UCSD-AML1 (cell line): ENCODE measurements at regions not wholly inside any gene's neighbourhood (a gene's known extent, or its start where the extent isn't known, plus 50 kb on each side); places are given as distances from the start of the nearest gene placed in this dataset.

Experiments
- DNase-seq: peaks from one replicate; lab custom pipeline; 2025; ENCODE audit not compliant: unreplicated experiment; lab: John Stamatoyannopoulos, UW

- peak; percentile 78 for DNase-seq
Observed at GRCh38 chr14:104436047-104436591, 143.4 kb upstream of the C14orf180 start.

DNA sequence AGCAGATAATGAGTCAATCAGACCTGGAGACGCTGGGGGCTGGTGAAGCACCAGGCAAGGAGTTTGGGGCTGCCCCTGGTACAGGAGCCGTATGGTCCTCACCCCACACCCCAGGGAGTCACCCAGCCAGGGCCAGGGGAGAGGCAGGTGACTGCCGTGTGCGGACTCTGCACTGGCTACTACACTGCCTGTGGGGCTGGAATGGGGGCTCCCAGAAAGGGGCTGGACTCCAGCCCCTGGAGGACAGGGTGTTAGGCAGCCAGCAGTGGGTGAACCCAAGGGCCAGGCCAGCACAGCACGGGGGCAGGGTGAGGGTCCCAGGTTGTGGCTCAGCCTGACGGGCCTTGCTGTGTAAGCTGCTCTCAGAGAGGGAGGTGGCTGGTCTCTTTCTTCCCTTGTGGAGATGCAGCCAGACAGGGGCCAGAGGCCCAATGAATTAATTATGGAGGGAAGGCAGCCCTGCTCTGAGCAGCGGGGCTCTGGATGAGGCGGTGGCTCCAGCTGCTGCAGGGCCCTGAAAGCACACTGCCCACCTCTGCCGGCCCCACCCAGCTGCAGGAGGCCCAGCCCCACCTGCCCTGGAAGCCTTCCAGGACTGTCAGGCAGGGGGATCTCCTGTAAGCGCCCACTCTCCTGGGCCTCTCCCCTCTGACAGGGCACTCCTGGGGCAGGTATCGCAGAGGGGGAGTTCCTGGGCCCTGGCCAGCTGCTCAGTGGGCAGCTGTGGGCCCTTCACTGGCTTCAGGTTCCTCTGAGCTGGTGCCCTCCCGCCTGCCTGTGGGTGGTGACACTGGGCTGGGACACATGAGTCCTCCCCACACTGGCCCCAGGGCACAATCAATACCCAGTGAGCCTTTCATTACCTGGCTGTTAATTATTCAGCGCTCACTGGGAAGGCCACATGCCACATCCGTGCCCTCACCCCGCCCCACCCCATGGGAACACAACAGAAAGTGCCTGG, 142.5 kb upstream of the C14orf180 start:
- DNase-seq: no peak

GRCh38 chr14:104437703-104438102, 141.9 kb upstream of the C14orf180 start:
- no peak for DNase-seq

DNA sequence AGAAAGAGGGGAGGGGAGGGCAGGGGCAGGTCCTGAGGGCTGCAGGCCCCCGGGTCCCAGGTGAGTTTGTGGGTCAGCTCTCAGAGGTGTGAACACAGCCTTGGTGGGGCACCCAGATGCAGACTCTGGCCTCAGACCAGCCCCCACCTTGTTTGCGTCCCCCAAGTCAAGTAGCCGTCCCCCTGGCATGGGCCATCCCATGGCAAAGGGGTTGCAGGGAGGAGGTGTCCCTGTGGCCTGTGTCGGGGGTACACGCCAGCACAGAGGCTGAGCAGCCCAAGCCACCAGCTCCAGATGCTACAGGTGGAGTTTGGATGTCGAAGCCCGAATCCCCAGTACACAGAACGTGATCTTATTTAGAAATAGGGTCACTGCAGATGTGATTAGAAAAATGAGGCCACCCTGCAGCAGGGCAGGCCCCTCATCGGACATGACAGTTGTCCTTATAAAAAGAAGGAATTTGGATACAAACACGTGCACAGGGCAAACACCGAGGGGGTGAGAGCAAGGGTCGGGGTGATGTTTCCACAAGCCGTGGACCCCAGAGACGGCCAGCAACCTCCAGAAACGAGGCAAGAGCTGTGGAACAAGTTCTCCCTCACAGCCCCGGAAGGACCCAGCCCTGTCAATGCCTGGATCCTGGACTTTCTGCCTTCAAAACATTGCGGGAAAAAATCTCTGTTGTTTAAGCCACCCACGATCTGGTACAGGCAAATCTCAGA, 141.2 kb upstream of the C14orf180 start:
- DNase-seq: no peak

DNA sequence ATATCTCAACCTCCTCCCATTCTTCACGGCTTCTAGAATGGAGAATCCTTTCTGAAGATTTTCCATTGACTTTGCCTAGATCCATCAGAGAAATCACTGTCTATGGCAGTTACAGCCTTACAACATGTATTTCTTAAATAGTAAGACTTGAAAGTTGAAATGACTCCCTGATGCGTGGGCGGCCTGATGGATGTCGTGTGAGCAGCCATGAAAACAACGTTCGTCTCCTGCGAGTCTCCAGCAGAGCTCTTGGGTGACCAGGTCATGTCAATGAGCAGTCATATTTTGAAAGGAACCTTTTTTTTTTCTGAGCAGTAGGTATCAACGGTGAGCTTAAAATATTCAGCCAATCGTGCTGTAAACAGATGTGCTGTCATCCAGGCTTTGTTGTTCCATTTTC, 139.9 kb upstream of the C14orf180 start:
- DNase-seq: no peak

GRCh38 chr14:104440297-104440956, 139.1 kb upstream of the C14orf180 start:
- DNase-seq: no peak

GRCh38 chr14:104441275-104442106, 138.1 kb upstream of the C14orf180 start:
- DNase-seq: no peak

DNA sequence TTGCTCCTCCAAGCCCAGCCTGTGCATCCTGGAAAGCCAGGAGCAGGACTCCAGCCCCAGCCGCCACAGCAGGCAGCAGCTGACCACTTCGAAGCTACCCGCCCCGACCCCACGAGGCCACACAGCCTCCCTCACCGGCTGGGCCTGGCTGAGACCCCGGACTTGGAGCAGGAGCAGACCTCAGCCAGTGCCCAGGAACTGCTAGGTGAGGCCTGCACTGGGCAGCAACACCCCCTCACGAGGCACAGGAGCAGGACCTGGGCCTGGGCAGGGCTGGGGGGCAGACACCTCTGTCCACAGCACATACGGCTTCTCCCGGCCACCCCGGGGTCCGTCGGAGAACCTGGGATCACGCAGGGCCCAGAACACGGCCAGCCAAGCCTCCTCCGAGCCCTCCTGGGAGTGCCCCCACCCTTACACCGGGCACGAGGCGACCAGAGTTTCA, 137.4 kb upstream of the C14orf180 start:
- no peak for DNase-seq

DNA sequence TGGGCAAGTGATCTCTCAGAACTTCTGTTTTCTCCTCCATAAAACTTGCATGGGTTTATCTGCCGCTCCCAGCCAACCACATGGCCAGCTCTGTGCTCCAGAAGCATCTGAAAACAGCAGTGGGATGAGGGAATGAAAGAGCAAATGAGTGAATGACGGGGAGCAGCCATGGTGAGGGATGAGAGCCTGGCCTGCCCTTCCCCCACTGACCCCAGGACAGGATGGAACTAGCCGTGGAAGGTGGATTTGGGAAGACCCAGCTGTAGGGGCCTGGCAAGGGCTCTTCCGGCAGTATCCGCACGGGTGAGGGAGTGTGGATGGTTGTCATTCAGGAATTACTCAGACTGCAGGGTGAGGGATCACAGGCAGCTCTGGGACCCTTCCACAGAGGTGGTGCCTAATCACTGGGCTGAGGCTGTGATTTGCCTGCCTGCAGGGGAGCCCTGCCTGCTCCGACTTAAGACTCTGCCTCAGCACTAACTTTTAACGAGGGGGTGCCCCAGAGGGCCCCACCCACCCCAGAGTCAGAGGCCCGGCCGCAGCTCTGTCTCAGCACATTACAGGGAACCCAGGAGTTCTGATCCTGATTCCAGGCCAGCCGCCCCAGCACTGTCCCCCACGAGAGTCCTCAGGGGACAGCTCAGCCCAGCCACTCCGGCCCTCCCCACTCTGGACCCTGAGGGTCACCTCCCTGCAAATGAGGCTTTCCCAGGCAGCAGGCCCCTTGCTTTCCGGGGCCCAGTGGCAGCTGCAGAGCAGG, 136.8 kb upstream of the C14orf180 start:
- no peak for DNase-seq

- DNase-seq: no peak
Observed at GRCh38 chr14:104443391-104444158, 136.0 kb upstream of the C14orf180 start.

- no peak for DNase-seq
Observed at GRCh38 chr14:104444159-104445030, 135.2 kb upstream of the C14orf180 start.

DNA sequence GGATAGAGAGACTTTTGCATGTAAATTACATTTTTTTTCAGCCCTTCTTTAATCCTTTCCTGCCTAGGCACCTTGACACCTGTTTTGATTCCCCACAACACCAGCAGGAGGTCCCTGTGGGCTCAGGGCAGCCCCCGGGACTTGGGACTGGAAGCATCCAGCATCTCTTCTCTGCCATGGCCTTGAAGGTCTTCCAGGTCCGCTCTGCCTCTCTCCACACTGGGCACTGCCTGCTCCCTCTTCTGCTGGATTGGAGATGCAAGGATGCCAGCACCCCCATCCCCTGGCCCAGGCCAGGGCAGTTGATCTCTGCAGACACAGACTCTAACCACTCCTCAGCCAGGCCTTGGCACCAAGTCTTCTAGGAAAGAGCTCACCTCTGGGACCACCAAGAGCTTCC, 134.5 kb upstream of the C14orf180 start:
- no peak for DNase-seq

- DNase-seq: no peak
Observed at GRCh38 chr14:104445832-104446381, 133.7 kb upstream of the C14orf180 start.

DNA sequence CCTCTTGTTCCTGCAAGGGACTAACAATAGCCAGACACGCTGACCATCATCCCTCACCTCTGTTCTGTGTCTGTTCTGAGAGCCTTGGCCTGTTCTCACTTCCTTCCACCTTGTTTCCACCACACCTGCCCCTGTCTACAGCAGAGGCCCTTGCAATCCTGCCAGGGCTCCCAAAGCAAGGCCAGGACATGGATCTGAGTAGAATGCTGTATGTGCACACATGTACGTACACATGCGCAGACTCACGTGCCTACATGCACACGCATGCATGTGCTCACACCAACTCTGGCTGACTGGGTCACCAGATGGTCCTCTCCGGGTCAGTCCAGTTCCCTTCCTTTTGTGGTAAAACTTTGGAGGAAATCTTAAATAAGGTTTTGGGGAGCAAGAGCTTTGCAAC, 133.0 kb upstream of the C14orf180 start:
- DNase-seq: no peak

DNA sequence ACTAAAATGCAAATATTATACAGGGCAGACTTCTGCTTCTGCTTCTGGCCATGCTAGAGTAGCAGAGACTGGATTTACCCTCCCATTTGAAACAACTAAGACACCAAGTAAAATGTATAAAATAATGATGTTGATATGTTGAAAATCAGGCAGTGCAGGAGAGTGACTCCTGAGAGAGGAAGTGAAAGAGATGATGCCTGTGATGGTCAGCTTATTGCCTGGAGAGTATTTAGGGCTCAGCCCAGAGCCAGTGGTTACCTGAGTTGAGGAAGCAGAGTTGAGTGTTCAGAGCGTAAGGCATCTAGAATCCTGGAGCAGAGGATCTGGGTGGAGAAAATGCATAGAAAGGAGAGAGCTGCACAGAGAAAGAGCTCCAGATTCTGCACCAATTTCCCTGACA, 131.8 kb upstream of the C14orf180 start:
- DNase-seq: no peak

DNA sequence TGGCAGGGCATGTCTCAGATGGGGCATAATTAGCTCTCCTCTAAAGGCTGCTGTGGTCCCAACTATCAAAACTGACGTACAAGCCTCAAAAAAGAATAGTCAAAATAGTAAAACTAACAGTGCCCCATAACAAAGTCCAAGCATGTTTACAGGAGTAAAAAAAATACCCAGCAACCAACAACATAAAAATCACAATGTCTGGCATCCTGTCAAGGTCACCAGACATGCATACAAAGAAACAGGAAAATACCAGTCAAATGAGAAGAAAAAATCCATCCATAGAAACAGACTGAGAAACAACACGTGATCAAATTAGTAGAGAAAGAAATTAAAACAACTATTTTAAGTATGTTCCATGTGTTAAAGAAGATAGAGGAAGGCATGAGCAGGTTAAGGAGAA, 131.2 kb upstream of the C14orf180 start:
- DNase-seq: no peak

- DNase-seq: no peak
Observed at GRCh38 chr14:104448721-104449120, 130.8 kb upstream of the C14orf180 start.
